Ishikawa (cell line): ENCODE measurements at regions not wholly inside any gene's neighbourhood (a gene's known extent, or its start where the extent isn't known, plus 50 kb on each side); places are given as distances from the start of the nearest gene placed in this dataset.

Experiments used
- EP300 ChIP-seq: IDR thresholded peaks from 2 replicates; pipeline ENCODE4 v1.6.1; 2012; ENCODE audit warnings: borderline replicate concordance
- NFIC ChIP-seq: IDR thresholded peaks from 2 replicates; pipeline ENCODE4 v1.6.1; 2012
- RAD21 ChIP-seq: IDR thresholded peaks from 2 replicates; pipeline ENCODE4 v1.6.1; 2012; ENCODE audit warnings: low read depth
- REST ChIP-seq: IDR thresholded peaks from 2 replicates; pipeline ENCODE4 v1.6.1; 2012; ENCODE audit warnings: low read depth, mild to moderate bottlenecking
- TAF1 ChIP-seq: IDR thresholded peaks from 2 replicates; pipeline ENCODE4 v1.6.1; 2012; ENCODE audit warnings: low read depth, mild to moderate bottlenecking
- TEAD4 ChIP-seq: IDR thresholded peaks from 2 replicates; pipeline ENCODE4 v1.6.1; 2012

- TF ChIP-seq NFIC: no peak
- TF ChIP-seq EP300: no peak
- no peak for TF ChIP-seq REST
- TF ChIP-seq RAD21: no peak
- no peak for TF ChIP-seq TEAD4
- TF ChIP-seq TAF1: no peak
Measured at GRCh38 chr3:94395851-94396250, 333.0 kb downstream of the NSUN3 start.
